Lung (tissue), 11 donors: ENCODE measurements at regions not wholly inside any gene's neighbourhood (a gene's known extent, or its start where the extent isn't known, plus 50 kb on each side); places are given as distances from the start of the nearest gene placed in this dataset.
"Not testable (repeated sequence)": the region's sequence is repeated elsewhere in the genome, so short reads cannot be mapped to it uniquely, and the experiment has no call there.

Experiments
- ATAC-seq: fragments of 200-7000 bp; cut with Tn5 transposase; one replicate; pipeline ENCODE4 v1.9.1; 2020; ENCODE audit warnings: moderate number of reproducible peaks; ENCODE audit not compliant: insufficient read depth, low FRiP score
- DNase-seq, 3 donors: peaks; one replicate each; pipeline ENCODE4 v3.0.0-alpha.2; 2013 to 2017
- H3K27ac ChIP-seq, 2 donors: one replicate each; pipeline ENCODE4 v1.5.1; 2013; ENCODE audit warnings: mild to moderate bottlenecking in 2 of 2, moderate library complexity in 2 of 2, control low read depth in 1 of 2, inconsistent platforms in 1 of 2, low read depth in 1 of 2, low read length in 1 of 2
- H3K27me3 ChIP-seq, 3 donors: one replicate each; pipeline ENCODE4 v1.5.1; 2013; ENCODE audit warnings: low read length in 2 of 3; ENCODE audit not compliant: control insufficient read depth in 3 of 3, insufficient read depth in 3 of 3
- H3K36me3 ChIP-seq, 4 donors: one replicate each; pipeline ENCODE4 v1.5.1; 2013; ENCODE audit warnings: low read length in 4 of 4, mild to moderate bottlenecking in 1 of 4, moderate library complexity in 1 of 4; ENCODE audit not compliant: control insufficient read depth in 4 of 4, insufficient read depth in 4 of 4
- H3K4me1 ChIP-seq, 5 donors: one replicate each; pipeline ENCODE4 v1.5.1; 2013; ENCODE audit warnings: low read length in 5 of 5, mild to moderate bottlenecking in 2 of 5, moderate library complexity in 1 of 5; ENCODE audit not compliant: control insufficient read depth in 5 of 5, insufficient read depth in 5 of 5
- H3K4me3 ChIP-seq: one replicate; pipeline ENCODE4 v1.5.1; 2013; ENCODE audit warnings: mild to moderate bottlenecking, control low read depth, moderate library complexity
- H3K9ac ChIP-seq, 2 donors: one replicate each; pipeline ENCODE4 v1.5.1; 2013; ENCODE audit warnings: low read length in 2 of 2, control low read depth in 1 of 2; ENCODE audit not compliant: insufficient read depth in 1 of 2
- H3K9me3 ChIP-seq, 4 donors: one replicate each; pipeline ENCODE4 v1.5.1; 2013; ENCODE audit warnings: low read length in 3 of 4, mild to moderate bottlenecking in 1 of 4, moderate library complexity in 1 of 4; ENCODE audit not compliant: control insufficient read depth in 4 of 4, insufficient read depth in 3 of 4
- WGBS, 2 donors: extraction: QIAGEN DNeasy Blood & Tissue Kit; methylation state at CpG; one replicate each; pipeline ENCODE4 v1.1.7; 2013; 5-methylcytosine and 5-hydroxymethylcytosine counted together
- TF ChIP-seq, protein P1 (sequence below): IDR thresholded peaks from 2 replicates; pipeline ENCODE4 v1.5.1; 2012; ENCODE audit warnings: mild to moderate bottlenecking; ENCODE audit errors: control extremely low read depth, extremely low read depth
- donor health status: control.
- donor health status: control.
- donor health status: Bipolar disorder and iron deficiency.
- donor health status: healthy.
- donor health status: DM: yes; HTN: yes; CAD: no.

DNA sequence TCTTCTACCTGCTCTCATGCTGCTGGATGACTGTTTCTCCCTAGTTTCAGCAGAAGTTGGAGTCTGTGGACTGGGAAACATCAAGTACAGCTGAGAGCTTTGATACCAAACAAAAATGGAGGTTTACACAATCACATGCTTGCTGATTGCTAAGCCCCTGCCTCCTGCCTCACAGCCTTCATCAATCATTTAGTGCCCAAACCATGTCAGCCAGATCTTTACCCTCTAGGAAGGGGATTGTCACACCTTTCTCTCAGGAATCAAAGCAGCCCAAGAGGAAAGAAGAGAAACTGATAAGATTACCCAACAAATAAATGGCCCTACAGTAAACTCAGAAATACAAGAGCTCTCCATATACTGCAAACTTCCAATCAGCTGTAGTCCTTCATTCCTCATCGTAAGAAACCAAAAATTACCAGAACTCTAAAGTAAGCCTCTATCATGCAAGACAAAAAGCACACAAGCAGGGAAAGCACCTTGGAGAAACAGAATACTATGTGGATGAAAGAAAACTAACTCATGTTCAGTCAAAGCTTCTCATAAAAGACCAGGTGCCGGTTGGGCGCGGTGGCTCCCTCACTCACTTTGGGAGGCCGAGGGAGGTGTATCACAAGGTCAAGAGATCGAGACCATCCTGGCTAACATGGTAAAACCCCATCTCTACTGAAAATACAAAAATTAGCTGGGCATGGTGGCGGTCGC, 63.6 kb upstream of the RESF1 start:
- WGBS, 2 donors: 90 to 95% methylated on average over 8 of the region's 8 CpGs

GRCh38 chr12:31890295-31891285, 68.6 kb upstream of the RESF1 start:
- TF ChIP-seq, protein P1, sequence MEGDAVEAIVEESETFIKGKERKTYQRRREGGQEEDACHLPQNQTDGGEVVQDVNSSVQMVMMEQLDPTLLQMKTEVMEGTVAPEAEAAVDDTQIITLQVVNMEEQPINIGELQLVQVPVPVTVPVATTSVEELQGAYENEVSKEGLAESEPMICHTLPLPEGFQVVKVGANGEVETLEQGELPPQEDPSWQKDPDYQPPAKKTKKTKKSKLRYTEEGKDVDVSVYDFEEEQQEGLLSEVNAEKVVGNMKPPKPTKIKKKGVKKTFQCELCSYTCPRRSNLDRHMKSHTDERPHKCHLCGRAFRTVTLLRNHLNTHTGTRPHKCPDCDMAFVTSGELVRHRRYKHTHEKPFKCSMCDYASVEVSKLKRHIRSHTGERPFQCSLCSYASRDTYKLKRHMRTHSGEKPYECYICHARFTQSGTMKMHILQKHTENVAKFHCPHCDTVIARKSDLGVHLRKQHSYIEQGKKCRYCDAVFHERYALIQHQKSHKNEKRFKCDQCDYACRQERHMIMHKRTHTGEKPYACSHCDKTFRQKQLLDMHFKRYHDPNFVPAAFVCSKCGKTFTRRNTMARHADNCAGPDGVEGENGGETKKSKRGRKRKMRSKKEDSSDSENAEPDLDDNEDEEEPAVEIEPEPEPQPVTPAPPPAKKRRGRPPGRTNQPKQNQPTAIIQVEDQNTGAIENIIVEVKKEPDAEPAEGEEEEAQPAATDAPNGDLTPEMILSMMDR: no peak
- no peak for ATAC-seq
- Histone ChIP-seq H3K27ac (peak overlapping the region in 1 of 2 donors; percentile 47), H3K27me3 (no peaks in the 10 kb centered on the region), H3K36me3 (no peaks in the 10 kb centered on the region), H3K4me1 (no peaks in the 10 kb centered on the region), H3K4me3 (no peak overlapping the region), H3K9ac (no peak overlapping the region), H3K9me3 (peaks cover 0 to 6% (median 0%) of the 10 kb centered on the region in 4 donors)
- 64 to 75% methylated on average over 8 of the region's 8 CpGs for WGBS, 2 donors
- DNase-seq: no peak

More for the DNA sequence above, 63.6 kb upstream of the RESF1 start:
- DNase-seq: no peak
- H3K36me3 ChIP-seq: no peaks in the 10 kb centered on the region
- H3K9me3 ChIP-seq: peaks cover 0 to 2% (median 0%) of the 10 kb centered on the region in 4 donors
- peaks cover 0 to 3% (median 0%) of the 10 kb centered on the region in 5 donors for H3K4me1 ChIP-seq
- H3K9ac ChIP-seq: no peak overlapping the region
- no peak for ATAC-seq
- no peak overlapping the region for H3K4me3 ChIP-seq
- TF ChIP-seq, protein P1: no peak
- no peaks in the 10 kb centered on the region for H3K27me3 ChIP-seq
- H3K27ac ChIP-seq: no peak overlapping the region

GRCh38 chr12:31887109-31887811, 72.0 kb upstream of the RESF1 start:
- TF ChIP-seq, protein P1: no peak
- Histone ChIP-seq H3K9me3 (peaks cover 0 to 7% (median 0%) of the 10 kb centered on the region in 4 donors), H3K4me3 (no peak overlapping the region), H3K4me1 (no peaks in the 10 kb centered on the region), H3K27ac (no peak overlapping the region), H3K9ac (no peak overlapping the region), H3K36me3 (no peaks in the 10 kb centered on the region), H3K27me3 (no peaks in the 10 kb centered on the region)
- ATAC-seq (no peak), DNase-seq (no peak)
- WGBS, 2 donors: 75 to 81% methylated on average over 2 of the region's 2 CpGs

DNA sequence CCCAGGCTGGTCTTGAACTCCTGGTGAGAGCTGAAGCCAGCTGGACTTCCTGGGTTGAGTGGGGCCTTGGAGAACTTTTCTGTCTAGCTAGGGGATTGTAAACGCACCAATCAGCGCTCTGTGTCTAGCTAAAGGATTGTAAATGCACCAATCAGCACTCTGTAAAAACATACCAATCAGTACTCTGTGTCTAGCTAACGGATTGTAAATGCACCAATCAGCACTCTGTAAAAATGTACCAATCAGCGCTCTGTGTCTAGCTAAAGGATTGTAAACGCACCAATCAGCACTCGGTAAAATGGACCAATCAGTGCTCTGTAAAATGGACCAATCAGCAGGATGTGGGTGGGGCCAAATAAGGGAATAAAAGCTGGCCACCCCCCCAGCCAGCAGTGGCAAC, 76.5 kb upstream of the RESF1 start:
- WGBS, 2 donors: 95 to 98% methylated on average over 6 of the region's 6 CpGs

More for the DNA sequence above, 76.5 kb upstream of the RESF1 start:
- not testable (repeated sequence) for H3K36me3 ChIP-seq, H3K9ac ChIP-seq, DNase-seq, H3K27ac ChIP-seq, H3K27me3 ChIP-seq, H3K9me3 ChIP-seq, ATAC-seq, H3K4me1 ChIP-seq, H3K4me3 ChIP-seq
